ENCODE measurements at regions not wholly inside any gene's neighbourhood (a gene's known extent, or its start where the extent isn't known, plus 50 kb on each side); places are given as distances from the start of the nearest gene placed in this dataset.
A peak's percentile ranks its signal among the peaks of the same experiment; 100 is the strongest.

- no peak for DNase-seq (ENCODE audit: low read depth)
These were observed 77.6 kb upstream of the FOXF1 start for GRCh38 chr16:86432691-86433090.

GRCh38 chr16:86436466-86437185 lies 73.7 kb upstream of the FOXF1 start:
- DNase-seq (ENCODE audit: low read depth), result peak; percentile 83

GRCh38 chr16:86437348-86437747 lies 73.0 kb upstream of the FOXF1 start:
- DNase-seq (ENCODE audit: low read depth), result no peak

GRCh38 chr16:86442703-86443102 lies 67.6 kb upstream of the FOXF1 start:
- no peak for DNase-seq (ENCODE audit: low read depth)

GRCh38 chr16:86443508-86444147 lies 66.7 kb upstream of the FOXF1 start:
- no peak for DNase-seq (ENCODE audit: low read depth)

GRCh38 chr16:86444261-86444660 lies 66.1 kb upstream of the FOXF1 start:
- no peak for DNase-seq (ENCODE audit: low read depth)

- no peak for DNase-seq (ENCODE audit: low read depth)
These were observed 65.7 kb upstream of the FOXF1 start for GRCh38 chr16:86444661-86445060.

- no peak for DNase-seq (ENCODE audit: low read depth)
These were observed 64.0 kb upstream of the FOXF1 start for GRCh38 chr16:86446279-86446678.

- no peak for DNase-seq (ENCODE audit: low read depth)
These were observed 63.1 kb upstream of the FOXF1 start for GRCh38 chr16:86447228-86447627.

GRCh38 chr16:86448306-86448890 lies 61.9 kb upstream of the FOXF1 start:
- DNase-seq (ENCODE audit: low read depth), result no peak

GRCh38 chr16:86449446-86450095 lies 60.8 kb upstream of the FOXF1 start:
- no peak for DNase-seq (ENCODE audit: low read depth)

GRCh38 chr16:86450691-86451090 lies 59.6 kb upstream of the FOXF1 start:
- no peak for DNase-seq (ENCODE audit: low read depth)

GRCh38 chr16:86452451-86452850 lies 57.9 kb upstream of the FOXF1 start:
- DNase-seq (ENCODE audit: low read depth), result no peak

GRCh38 chr16:86455116-86455515 lies 55.2 kb upstream of the FOXF1 start:
- DNase-seq (ENCODE audit: low read depth), result peak; percentile 81

GRCh38 chr16:86455640-86456039 lies 54.7 kb upstream of the FOXF1 start:
- DNase-seq (ENCODE audit: low read depth), result no peak

GRCh38 chr16:86457501-86458148 lies 52.7 kb upstream of the FOXF1 start:
- peak; percentile 81 for DNase-seq (ENCODE audit: low read depth)

- no peak for DNase-seq (ENCODE audit: low read depth)
These were observed 52.1 kb upstream of the FOXF1 start for GRCh38 chr16:86458149-86458777.

GRCh38 chr16:86459266-86459665 lies 51.1 kb upstream of the FOXF1 start:
- DNase-seq (ENCODE audit: low read depth), result no peak

All from M059J (cell line).